CD4-positive, alpha-beta T cell treated with Interleukin-6 for 4 hours (primary cell): ENCODE measurements at regions not wholly inside any gene's neighbourhood (a gene's known extent, or its start where the extent isn't known, plus 50 kb on each side); places are given as distances from the start of the nearest gene placed in this dataset.

Experiments
- DNase-seq: peaks from one replicate; pipeline ENCODE4 v3.0.0-alpha.2; 2020; ENCODE audit warnings: mixed read lengths

DNA sequence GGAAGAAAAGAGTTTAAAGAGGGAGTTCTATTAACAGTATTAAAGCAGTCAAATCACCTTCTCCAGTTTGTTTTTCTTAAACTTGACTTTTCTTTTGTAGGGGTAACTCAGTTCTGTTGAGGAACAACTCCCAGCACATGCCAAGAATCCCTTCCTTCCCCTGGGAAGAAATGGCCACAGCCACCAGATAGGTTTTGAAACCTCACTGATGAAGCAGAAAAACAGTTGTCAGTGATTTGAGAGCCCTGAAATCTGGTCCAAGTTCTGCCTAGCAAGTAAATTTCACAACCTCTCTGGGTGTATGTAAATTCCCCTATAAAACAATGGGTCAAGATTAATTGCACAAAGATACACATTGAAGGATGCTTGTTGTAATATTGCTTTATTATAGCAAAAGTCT is 167.1 kb downstream of the DHX15 start:
- DNase-seq, result no peak

DNA sequence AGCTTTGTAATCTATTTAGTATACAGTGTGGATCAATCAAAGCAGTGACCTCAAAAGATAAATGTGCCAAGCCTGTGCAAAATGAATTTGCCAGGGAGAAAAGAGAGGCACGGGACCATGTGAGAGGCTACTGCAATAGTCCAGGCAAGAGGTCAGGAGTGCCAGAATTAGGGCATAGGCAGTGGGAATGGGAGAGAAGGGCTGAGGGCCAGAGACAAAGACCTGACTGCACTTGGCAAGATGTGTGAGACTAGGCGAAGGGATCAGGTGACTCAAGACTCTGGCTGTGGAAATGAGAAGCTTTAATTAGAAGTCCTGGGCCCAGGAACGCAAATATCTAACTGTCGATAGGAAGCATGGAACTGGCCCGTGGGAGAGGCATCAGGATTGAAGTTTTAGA is 168.1 kb downstream of the DHX15 start:
- DNase-seq, result no peak

DNA sequence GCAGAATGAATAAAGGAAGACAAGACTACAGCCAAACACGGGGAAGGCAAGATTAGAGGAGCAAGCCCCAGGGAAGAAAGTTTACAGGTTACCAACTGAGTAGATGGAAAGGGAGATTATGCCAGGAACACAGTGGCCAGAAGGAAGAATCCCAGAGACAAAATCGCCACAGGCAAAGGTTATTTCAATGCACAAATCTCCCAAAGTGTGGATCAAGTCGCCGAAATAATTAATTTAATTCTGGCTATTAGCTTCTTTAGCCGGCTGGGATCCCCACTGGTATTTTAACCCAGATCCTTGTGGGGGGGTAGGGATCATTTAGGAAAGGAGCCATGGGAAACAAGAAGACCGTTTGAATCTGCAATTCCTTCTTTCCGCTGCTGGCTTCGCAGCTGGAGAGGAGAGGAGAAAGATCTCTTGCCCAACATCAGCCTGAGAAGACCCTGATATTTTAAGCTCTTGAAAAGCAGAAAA is 171.0 kb downstream of the DHX15 start:
- DNase-seq, result no peak

DNA sequence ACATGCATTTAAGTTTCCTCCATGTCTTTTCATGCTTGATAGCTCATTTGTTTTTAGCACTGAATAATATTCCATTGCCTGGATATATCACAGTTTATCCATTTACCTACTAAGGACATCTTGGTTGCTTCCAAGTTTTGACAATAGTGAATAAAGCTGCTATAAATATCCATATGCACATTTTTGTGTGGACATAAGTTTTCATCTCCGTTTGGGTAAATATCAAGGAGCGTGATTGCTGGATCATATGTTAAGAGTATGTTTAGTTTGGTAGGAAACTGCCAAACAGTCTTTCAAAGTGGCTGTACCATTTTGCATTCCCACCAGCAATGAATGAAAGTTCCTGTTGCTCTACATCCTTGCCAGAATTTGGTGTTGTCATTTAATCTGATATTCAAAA is 172.5 kb downstream of the DHX15 start:
- DNase-seq, result no peak

DNA sequence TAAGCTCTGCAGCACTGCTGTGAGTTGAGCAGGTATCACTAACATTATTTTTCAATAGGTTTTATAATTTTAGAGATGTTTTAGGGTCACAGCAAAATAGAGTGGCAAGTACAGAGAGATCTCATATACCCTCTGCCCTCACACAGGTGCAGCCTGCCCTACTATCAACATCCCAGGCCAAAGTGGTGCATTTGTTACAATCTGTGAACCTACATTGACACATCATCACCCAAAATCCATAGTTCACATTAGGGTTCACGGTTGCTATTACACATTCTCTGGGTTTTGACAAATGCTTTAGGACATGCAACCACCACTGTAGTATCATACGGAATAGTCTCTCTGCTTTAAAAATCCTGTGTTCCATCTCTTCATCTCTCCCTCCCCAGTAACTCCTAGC is 173.1 kb downstream of the DHX15 start:
- no peak for DNase-seq

DNA sequence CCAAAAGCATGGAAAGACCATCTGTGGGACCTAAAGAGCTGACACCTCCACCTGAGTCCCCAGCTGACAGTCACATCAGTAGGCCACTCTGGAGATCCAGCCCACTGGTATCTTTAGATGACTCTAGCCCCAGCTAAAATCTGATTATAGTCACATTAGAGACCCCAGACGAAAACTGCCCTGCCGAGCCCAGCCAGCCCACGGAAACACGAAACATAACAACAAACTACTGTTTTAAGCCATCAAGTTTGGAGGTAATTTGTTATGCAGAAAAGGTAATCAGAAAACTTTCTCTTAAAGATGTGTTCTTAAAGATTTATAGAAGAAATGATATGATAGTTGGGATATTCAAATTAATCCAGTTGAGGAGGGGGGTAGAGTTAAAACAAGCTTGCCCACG is 175.7 kb downstream of the DHX15 start:
- DNase-seq, result no peak

DNA sequence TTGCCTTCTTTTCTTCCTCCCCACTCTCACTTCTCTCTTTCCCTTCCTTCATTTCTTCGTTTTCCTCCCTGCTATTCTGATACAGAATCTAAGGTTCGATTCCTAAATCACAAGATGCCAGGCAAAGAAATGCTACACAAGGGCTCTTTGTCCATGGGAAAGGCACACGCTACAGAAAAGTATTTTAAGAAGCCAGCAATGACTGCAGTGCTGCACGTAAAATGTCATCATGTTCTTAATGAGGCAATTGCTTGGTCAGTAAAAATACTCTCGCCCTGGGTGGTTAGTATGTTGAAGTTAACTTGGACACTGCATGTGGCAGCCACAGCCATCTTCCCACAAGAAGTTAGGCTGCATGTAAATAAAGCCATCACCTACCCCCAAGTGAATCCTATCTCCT is 178.4 kb downstream of the DHX15 start:
- DNase-seq, result no peak

DNA sequence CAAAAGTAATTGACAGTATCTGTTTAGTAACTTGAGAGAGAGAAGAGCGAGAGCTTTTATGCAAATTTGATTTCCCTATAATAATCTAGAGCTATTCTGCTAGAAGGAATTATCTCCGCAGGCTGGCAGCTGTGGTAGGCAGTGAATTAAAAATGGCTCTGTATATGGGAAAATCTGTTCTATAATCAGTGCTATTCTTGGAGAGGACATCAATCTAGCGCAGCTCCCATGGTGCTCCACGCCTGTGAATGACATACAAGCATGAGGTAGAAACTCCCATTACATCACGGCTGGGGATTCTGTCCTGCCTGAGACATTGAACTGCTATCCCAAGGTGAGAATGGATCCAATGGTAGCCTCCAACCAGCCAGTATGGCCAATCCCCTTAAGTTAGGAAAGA is 179.0 kb downstream of the DHX15 start:
- DNase-seq, result no peak

DNA sequence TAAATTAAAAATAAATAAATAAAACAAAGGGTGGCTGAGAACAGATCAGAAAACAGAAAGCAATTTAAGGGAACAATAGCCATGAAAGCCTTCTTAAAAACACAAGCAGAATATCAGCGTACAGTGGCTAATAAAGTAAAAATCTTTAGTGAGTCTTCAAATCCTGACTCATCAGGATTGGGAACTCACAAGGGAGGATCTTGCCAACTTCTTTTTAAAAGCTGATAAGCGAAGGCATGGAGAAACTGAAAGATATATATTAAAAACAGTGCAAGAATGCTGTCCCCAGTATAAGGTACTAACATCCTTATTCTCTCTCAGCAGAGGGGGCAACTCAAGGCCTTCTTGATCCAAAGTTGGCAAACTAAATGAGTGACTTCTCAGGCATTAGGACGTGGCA is 180.1 kb downstream of the DHX15 start:
- DNase-seq, result no peak

DNA sequence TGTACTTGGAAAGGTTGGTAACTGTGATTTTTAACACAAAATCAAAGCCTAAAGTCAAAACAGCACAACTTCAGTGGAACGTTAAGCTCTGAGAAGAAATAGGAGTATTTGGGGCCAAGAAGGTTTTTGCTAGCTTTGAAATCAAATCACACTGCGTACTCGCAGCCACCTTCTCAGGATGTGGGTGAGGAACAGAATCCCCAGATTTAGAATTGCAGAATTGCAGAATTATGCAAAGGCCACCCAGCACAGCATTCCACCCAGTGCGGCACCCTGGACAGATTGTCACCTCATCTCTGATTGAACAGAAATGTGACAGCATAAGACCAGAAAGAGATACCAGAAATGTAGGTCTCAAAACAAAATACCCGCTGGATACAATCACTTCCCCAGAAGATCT is 181.1 kb downstream of the DHX15 start:
- DNase-seq, result no peak

DNA sequence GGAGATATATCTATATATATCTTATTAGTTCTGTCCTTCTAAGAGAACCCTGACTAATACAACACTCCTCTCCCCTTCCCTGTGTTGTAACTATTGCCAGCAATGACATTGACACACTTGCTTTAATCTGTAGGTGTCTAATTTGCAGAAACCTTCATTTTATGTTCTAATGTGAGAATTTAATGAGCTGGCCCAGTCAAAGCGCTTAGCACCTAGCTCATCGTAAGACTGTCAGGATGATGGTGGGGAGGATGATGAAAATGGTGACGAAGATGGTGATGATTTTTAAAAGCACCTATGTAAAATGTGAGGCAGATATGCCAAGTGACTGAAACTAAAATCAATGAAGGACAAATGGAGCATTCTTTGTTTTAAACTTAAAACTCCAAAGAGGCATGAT is 183.8 kb downstream of the DHX15 start:
- DNase-seq, result no peak

DNA sequence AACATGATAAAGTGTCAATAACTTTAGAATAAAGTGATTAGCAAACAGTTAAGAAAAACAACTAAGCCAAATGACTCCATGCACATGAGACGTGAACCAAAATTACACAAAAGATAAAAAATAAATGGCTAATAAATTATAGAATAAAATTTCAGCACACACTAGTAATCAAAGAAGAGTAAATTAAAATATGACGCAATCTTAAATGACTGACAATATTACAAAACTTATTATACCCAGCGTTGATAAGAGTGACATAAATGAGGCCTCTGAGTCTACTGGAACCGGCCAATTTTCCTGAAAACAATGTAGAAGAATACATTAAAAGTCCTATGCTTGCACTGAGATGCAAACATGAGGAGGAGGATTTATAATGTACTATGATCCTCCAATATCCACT is 187.4 kb downstream of the DHX15 start:
- no peak for DNase-seq

DNA sequence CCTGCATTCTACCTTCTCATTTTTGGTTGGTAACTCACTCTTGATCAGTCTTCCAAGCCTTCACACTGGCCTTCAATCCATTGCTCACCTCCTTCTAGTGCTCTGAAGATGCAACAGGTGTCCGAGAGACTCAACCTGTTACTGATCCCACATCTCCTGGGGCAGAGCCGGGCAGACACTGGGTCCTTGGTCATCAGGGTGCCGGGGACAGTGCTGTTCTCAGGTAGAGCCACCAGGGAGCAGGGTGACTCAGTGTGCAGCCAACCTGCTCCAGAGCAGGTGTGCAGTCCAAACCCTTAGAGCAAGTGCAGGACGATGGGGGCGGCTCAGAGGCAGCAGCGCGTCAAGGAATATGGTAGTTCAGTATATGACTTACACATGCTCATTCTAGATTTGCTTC is 188.4 kb downstream of the DHX15 start:
- DNase-seq, result no peak

DNA sequence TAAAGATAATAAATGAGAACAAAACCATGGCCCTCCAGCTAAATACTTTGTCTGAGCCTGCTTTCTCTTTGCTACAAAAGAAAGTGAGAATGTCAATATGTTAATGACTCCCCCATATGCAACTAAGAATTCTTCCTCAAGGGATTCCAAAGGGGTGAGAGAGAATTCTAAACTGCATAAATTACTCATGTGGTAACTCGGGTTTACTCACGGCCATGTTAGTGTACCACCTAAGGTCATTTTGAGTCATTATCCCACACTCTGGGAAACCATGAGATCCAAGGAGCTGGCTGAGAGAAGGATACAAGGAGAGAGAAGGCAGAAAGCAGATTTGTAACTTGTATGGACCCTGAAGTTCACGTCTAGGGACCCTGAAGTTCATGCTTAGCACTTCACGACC is 190.3 kb downstream of the DHX15 start:
- DNase-seq, result no peak

DNA sequence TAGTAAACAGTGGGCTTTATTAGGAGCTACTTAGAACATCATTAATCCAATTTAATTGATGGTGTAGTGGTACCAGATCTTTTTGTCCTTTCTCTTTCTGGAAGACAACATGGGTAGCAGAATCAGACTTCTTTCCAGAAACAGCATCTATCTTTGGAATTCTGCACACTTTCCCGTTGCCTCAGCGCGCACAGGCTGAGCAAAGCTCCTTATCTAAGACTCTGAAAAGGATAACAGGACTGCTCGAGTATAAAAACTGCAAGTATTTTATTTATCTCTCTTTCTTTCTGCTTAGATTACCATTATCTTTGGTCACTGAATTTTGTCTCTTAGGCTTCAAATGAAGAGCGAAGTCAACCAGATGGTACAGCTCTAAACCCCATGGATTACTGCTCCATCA is 191.7 kb downstream of the DHX15 start:
- DNase-seq, result no peak

DNA sequence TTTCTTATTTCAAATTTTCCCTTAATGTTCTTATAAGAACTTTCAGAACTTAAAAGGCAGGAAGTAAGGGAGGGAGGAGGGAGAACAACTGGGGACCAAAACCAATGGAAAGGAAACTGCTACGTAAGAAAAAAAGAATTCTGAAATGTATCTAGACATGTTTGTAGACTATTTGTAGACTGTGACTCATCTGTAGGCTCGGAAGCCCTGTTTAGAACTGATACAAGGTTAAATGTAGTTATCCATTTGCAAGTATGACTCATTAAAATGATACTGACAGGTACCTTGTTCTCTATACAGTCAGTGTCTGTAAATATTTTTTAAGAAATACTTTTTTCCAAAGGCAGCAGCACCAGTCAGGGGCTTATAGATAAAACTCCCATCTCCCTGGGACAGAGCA is 202.0 kb downstream of the DHX15 start:
- no peak for DNase-seq

DNA sequence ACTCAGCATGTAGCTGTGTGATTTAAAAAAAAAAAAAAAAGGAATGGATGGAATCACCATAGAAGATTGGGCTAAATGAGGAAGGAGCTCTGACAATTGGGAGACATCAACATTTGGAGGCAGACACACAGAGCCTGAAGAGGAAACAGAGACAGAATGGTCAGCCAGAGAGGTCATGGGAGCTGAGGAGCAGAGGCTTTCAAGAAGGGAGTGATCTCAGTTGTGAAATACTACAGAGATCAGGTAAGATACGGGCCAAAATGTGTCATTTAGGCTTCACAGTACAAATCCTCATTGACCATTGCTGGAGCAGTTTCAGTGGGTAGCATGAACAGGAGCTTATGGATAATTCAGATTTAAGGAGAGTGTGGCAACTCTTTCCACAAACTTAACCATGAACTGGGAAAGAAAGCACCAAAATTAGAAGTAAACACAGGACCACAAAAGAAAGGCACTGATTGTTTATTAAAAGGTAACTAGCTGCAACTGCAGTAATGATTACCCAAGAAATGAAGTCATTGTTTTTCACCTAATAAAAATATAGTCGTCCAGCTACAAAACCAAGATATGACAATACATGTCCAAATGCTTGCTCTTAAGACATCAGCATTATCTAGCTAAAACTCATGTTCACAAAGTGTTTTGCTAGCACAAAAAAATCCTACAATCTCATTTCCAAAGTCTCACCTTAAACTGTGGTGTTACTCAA is 203.2 kb downstream of the DHX15 start:
- no peak for DNase-seq

DNA sequence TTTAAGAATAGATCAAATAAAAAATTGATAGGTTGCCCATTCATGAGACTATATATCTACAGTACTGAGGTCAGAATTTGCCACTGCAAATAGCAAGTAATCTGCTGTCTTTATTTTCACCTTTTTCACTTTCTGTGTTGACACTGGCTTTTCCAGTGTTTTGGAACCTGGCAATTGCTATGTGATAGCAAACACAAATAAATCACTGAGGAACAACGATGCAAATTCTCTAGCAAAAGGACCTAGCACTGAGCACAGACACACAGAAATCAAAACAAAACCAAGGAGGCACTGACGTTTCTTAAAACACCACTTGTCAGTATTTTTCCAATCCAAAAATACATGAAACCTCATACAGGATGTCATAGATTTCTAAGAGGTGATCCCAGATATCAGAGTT is 210.7 kb downstream of the DHX15 start:
- no peak for DNase-seq

DNA sequence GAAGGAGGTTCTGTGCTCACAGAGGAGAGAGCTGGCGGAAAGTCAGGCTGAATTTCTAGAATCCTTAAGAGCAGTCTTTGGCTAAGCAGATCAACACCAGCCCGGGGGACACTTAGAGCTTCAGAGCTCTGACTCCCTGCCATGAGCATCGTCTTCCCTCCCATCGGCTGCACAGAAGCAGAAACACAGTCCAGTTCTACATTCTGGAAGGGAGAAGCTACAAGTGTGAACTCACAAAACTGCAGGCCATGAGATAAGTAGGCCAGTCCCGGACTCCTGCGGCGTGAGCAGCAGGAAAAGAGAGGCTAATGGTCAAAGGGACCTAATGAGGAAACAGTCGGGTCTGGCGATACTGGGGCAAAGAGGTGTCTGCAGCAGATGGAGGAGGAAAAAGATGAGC is 211.5 kb downstream of the DHX15 start:
- no peak for DNase-seq

DNA sequence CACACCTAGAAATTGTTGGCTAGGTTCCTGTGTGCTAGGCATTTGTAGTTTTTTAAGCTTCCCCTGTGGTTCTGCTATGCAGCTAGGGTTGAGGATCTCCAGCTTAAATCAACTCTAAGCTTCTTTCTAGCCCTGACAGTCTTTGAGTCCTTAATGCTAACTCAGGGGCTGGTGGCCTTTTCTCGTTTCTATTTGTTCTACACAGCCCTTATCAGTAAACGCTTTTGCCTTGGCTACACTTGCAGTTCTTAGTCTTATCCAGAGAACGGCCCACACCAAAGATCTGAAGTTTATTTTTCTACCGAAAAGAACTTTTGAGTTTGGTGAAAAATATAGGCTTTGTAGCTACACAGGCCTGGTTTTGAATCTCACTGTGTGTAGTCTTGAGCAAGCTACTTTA is 212.0 kb downstream of the DHX15 start:
- no peak for DNase-seq

DNA sequence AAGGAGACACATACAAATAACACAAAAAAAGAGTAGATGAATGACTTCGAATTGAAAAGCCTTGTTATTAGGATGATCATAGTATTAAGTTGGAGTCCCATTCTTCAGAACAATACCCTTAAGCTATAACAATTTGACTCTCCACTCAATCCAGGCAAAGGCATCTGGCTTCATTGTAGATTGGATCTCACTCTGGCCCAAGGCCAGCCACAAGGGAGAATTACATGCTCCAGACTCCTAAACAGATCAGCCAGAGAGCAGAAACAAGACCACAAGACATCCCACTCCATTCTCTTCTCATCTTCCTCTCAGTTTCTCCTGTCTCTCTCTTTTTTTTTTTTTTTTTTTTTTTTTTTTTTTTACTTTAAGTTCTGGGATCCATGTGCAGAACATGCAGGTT is 213.9 kb downstream of the DHX15 start:
- no peak for DNase-seq

DNA sequence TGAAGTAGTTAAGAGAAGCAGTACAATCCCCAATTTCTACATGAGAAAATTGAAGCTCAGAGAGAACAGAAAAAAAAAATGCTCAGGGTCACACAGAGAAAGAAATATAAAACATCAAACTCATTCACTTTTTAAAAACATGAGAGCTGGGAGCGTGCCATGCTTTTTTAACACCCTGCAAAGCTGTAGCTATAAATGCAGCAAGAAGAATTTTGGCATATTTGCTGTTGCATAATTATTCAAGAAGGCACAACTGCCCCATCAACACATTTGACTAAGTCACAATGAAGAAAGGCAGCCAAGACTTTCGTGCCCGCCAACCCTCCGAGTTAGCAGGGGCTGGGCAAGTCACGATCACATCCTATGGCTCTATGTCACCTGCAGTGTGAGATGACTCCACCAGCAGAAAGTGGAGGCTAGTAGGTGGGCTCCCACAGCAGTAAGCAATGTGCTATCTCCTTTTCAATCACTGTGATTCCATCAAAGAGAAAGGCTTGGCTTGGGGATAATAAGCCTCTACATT is 214.8 kb downstream of the DHX15 start:
- DNase-seq, result no peak

DNA sequence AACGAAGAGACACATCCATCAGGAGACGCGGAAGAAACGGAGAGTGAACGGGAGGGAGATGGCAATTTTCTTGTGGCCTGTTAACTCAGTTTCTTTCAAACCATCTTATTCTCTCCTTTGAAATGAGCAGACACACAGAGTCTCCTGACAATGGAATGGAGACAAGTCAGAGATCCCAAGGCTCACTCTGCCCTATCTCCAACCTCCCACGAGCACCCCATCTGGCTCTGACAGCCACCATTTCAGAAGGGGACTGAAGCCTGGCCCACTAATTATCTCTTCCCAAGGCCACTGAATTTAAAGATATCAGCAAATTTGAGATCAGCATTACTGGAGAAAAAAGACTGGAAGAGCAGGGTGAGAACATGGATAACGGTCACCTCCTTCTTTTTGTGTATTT is 215.6 kb downstream of the DHX15 start:
- no peak for DNase-seq

DNA sequence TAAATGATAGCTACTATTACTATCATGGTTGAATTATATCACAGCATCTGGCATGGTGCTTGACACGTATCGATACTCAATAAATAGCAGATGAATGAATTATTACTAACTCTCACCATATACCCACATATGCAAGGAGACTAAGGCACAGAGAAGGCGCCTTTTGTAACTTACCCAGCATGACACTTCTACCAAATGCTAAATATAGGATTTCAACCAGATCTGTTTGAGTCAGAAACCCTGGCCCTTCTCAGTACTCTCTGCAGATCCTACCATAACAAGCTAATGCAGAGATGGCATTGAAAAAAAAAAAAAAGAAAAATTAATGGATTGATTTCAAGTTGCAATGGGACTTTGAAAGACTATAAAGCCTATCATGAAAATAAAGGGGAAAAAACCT is 219.5 kb downstream of the DHX15 start:
- no peak for DNase-seq

DNA sequence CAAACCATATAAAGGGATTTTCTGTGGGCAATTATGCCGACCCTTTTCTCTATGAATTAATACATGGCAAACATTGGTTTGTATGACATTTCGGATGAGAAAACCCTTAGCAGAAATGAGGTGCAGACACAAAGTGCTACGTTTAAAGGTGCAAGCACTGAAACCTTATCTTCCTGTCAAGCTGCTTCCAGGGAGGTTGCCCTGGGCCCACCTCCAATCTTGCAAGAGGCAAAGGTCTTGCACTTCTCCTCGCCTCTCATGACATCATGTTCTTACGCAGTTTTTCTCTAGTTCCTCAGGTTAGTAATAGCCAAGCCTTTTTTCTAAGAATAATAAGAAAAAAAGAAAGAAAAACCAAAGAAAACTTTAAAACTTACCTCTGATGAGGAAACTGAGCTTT is 220.1 kb downstream of the DHX15 start:
- no peak for DNase-seq
